GM18502 (cell line): ENCODE measurements at regions not wholly inside any gene's neighbourhood (a gene's known extent, or its start where the extent isn't known, plus 50 kb on each side); places are given as distances from the start of the nearest gene placed in this dataset.
"Not testable (repeated sequence)": the region's sequence is repeated elsewhere in the genome, so short reads cannot be mapped to it uniquely, and the experiment has no call there.

ENCODE experiments used
- ATAC-seq: cut with Tn5 transposase; IDR thresholded peaks from one replicate; pipeline ENCODE4 v1.9.1; 2021; ENCODE audit warnings: mild to moderate bottlenecking; ENCODE audit not compliant: unreplicated experiment, poor library complexity

DNA sequence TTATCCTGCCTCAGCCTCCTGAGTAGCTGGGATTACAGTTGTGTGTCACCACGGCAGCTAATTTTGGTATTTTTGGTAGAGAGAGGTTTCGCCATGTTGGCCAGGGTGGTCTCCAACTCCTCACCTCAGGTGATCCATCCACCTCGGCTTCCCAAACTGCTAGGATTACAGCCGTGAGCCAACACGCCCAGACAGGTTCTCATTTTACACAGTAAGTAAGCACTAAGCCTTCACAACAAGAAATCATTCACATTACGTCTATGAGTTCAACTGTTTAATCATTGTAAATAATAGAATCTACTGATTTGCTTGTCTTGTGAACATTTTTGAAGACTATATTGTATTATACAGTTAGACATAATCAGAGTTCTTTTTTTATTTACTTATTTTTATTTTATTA is 131.5 kb upstream of the LRATD1 start:
- ATAC-seq, result no peak

DNA sequence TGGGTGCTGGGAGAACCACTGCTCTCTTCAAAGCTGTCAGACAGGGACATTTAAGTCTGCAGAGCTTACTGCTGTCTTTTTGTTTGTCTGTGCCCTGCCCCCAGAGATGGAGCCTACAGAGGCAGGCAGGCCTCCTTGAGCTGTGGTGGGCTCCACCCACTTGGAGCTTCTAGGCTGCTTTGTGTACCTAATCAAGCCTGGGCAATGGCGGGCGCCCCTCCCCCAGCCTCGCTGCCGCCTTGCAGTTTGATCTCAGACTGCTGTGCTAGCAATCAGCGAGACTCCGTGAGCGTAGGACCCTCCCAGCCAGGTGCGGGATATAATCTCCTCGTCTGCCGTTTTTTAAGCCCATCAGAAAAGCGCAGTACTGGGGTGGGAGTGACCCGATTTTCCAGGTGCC is 125.6 kb upstream of the LRATD1 start:
- ATAC-seq, result not testable (repeated sequence)

DNA sequence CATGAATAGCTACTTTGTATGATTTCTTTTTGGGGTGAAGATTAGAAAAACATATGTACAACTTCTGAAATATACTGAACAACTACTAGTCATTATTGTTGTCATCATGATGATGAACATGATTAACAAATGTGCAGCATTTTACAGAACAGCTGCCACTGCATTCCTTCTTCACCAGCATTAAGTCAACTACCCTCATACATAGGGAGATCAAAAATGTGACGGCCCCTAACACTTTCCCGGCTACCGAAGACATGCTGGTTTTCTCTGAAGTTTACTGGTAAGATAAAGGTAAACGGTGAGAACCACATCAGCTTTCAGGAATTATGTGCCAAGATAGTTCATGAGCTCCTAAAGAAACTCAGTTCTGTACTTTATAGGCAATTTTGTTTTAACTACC is 121.0 kb upstream of the LRATD1 start:
- ATAC-seq, result no peak

DNA sequence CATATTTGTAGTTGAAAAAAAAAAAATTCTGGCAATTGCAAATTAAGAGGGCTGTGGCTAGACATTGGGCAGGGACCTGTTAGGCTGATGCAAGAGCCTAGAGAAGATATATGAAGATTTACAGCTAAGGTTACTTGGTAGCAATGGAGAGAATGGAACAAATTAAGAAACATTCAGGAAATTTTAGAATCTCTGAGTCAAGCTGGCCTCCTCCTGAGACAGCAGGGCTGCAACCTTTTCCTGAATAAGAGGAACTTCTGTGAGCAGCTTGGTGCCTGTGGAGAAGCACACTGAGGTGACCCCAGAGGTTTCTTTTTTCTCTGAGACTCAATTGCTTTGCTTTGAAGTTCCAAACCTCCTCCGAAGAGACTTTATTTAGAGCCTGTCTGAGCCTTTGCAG is 118.6 kb upstream of the LRATD1 start:
- no peak for ATAC-seq

DNA sequence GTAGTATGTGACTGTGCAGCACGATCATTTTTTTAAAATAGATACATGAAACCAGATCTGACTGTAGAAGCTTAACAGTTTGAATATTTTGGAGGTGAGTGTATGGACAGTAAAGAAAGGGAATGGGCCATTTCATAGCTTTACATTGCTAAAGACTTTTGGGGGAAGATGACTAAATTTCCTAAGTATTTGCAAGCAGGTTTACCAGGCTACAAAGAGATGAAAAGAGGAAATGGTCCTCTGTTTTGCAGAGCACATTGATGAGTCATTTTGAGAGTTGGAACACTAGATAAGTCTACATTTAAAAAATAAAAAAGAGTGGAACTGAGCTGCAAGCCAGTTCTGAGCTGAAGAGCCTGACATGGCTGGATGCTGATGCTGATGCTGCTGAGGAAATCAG is 115.7 kb upstream of the LRATD1 start:
- no peak for ATAC-seq

DNA sequence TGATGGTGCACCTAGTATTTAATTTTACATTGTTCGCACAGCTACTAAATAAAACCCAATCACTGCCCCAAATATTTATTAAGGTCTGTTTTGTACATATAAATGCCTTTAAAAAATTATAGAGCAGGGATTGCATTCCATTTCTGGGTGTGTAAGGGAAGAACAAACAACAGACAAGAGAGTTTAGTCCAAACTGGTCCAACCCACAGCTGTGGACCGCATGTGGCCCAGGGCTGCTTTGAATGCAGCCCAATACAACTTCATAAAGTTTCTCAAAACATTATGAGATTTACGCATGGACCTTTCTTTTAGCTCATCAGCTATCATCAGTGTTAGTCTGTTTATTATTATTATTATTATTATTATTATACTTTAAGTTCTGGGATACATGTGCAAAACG is 114.8 kb upstream of the LRATD1 start:
- ATAC-seq, result no peak

DNA sequence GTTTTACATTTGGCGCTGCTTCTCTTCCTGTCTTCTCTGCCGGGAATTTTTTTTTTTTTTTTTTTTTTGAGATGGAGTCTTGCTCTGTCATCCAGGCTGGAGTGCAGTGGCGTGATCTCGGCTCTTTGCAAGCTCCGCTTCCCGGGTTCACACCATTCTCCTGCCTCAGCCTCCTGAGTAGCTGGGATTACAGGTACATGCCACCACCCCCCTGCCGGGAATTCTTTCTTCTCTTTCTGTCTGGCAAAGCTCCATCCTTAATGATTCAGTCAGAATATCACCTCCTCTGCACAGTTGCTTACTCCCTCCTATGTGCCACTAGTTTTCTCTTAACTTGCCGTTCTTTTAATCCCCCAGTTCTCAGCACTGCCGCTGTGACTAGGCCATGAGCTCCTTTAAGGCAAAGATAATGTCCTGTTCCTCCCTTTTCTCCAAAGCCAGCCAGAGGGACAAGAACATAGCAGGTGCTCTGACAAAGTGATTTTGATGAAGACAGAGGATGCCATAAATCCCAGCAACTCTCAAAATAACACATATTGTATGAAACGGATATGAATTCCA is 112.1 kb upstream of the LRATD1 start:
- ATAC-seq, result no peak

DNA sequence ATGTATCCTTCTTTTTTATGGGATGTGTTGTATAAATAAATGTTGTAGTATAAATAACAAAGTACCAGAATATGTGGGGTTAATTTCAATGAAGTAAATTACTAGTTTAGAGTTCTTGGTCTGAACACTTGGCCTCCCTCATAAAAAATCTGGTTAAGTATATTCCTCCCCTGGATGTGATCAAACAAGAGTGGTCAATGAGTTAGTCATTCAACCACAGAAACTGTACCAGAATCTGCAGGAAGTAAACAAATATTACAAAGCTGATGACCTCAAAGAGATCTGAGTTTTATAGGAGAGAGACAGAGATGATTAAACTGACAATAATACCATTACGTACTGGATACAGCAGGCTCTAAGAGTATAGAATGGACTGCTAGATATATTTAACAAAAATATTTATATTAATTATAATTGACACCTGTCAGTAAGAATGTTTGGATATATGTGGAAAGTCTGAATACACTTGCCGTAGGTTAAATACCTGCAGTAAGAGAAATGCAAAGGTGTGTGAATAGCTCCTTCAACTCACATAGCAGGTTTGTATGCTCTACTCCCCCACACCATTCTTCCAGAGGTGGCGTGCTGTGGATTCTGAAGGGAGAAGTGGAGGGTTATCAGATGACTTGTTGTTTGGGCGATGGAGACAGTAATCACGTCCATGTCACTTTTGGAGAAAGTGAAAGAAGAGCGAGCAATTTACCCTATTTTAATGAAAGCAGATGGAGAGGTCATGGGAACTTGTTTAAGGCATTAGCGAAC is 108.3 kb upstream of the LRATD1 start:
- ATAC-seq, result no peak

DNA sequence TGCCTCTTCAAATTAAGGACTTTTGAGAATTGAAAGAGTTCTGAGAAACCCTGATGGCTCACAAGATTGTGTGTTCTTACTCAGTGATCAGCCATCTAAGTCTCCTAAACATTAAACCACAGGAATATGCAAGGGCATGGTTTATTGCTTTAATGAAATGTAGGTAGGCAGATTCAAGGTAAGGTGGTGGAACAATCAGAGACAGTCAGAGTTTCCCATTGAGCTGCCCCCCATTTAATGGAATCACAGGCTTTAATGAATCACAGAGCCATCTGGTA is 107.8 kb upstream of the LRATD1 start:
- no peak for ATAC-seq

DNA sequence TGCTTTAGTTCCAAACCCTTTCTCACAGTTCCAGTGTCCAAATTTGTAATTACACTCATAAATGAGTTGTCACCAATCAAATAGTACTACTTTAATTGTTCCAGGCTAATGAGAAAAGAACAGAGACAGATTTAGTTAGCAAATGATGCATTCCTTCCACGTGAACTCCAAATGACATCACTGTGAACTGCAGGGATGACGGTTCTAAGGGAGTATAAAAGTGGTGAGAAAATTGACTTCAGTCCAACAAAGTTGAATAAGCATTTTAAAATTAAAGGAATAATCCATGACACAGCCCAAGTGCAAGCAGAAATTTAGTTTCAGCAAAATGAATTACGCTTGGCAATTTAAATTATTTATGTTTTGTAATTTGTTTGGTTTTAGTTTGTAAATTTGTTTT is 102.0 kb upstream of the LRATD1 start:
- no peak for ATAC-seq

DNA sequence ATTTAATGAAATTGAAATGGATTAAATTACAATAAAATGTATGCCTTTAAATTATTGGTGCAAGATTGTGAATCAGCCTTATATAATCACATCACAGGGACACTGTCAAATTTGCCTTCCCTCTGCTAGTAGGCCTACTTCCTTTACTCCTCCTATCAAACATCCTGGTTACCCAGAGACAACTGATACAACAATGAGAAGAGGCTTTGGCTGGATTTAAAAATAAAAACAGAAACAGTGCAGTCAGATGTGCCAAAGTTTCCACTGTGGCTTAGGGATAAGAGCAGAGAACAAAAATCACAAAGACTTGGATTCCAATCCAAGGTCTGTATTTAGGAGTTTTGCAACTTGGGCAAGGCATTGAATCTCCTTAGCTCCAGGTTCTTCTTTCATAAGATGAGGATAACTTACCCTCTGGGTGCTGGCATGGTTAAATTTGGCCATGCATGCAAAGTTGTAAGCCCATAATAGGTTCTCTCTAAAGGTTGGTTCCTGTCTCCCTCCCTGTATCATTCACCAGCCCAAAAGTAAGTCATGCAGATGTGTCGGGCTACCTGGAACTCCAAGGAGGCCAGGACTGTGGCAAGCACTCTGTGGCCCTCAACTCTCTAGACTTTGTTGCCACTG is 99.3 kb upstream of the LRATD1 start:
- no peak for ATAC-seq

DNA sequence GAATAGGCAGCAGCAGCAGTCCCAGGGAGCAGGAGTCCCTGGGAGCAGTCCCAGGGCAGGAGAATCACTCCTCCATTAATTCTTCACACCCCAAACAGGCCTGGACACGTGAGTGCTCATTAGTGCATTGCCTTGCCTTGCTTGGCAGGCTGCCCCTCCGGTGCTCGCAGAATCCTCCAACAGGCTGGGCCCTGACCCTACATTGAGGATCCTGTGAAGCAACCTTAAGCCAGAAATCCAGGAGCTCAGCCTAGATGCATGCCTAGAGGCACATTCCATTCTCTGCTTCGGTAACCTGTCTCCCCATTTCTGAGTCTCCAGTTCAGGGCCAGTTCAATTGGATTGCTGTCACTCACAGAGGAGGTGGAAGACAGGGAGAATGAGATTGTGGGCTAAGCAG is 97.4 kb upstream of the LRATD1 start:
- no peak for ATAC-seq

DNA sequence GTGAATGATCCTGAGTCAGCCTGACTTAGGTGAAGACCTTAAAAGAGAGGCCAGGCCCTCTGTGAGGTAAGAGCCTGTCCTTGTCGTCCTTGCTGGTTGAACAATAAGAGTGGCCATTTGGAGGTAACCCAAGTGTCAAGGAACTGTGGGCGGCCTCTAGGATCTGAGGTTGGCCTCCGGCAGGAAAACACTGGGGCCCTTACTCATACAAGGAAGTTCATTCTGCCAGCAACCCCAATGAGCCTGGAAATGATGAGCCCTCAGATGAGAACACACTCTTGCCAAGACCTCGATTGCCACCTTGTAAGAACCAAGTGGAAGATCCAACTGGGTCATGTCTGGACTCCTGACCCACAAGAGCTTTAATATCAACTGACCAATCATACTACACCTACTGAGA is 95.5 kb upstream of the LRATD1 start:
- no peak for ATAC-seq

DNA sequence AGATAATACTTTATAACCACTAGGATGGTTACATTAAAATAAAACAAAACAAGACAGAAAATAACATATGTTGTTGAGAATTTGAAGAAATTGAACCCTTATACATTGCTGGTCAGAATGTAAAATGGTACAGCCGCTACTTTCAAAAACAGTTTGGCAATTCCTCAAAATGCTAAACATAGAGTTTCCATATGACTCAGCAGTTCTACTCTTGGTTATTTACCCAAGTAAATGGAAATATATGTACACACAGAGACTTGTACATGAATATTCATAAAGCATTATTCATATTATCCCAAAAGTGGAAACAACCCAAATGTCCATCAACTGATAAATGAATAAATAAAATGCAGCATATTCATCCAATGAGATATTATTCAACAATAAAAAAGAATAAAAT is 92.5 kb upstream of the LRATD1 start:
- no peak for ATAC-seq

DNA sequence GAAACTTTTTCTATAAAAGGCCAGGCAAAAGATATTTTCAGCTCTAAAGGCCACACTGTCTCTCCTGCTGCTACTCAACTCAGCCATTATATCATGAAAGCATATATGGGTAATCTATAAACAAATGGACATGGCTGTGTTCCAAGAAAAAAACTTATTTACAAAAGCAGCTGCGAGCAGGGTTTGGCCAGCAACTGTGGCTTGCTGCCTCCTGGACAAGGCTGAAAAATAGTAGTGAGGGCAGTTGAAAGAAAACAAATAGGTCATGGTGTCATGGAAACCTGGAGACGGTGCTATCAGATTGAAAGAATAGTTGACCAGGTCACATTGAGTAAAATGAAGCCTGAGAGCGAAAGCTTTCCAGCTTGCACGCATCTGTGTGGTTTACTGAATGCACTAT is 89.2 kb upstream of the LRATD1 start:
- no peak for ATAC-seq

DNA sequence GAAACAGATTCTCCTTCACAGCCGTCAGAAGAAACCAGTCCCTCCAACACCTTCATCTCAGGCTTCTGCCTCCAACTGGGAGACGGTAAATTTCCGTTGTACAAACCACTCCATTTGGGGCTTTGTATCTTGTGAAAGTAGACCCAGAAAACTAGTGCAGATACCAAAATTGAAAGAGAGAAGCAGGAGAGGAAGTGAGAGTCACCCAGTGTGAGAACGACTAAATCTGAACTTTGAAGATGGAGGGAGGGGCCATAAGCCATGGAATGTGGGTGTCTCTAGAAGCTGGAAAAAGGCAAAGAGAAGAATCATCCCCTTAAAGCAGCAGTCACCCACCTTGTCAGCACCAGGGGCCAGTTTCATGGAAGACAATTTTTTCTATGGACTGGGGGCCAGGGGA is 88.3 kb upstream of the LRATD1 start:
- no peak for ATAC-seq

DNA sequence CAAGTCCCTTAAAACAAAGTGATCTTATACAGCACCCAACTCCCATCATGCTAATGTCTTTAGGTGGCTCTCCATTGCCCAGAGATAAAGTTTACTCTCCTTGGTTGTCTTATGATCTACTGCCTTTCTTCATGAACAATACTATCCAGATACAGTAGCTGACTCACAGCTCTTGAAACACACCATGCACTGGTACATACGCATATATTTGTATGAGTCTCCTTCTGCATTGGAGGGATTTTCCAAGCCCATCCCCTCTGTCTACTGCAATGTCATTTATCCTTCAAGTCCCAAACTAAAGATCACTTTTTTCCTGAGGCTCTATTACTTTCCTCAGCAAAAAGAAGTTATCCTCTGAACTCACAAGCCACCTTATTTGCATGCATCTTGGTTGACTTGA is 84.7 kb upstream of the LRATD1 start:
- no peak for ATAC-seq

DNA sequence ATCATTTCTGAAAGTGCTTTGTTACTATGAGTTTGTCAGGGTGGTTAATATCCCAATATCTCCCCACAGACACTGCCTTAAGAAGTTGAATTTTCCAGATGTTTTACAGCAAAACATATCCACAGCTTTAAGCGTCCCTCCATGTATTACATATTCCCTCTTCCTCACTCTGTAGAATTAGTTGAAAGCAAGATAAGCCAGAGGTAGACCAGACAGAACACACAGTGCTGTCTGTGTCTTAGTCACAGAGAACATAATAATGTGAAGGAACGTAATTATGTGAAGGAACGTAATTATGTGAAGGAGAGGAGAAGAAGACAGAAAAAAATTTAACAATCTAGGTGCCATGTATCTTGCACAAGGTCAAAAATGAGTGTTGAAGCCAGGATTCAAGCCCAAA is 81.9 kb upstream of the LRATD1 start:
- ATAC-seq, result no peak

DNA sequence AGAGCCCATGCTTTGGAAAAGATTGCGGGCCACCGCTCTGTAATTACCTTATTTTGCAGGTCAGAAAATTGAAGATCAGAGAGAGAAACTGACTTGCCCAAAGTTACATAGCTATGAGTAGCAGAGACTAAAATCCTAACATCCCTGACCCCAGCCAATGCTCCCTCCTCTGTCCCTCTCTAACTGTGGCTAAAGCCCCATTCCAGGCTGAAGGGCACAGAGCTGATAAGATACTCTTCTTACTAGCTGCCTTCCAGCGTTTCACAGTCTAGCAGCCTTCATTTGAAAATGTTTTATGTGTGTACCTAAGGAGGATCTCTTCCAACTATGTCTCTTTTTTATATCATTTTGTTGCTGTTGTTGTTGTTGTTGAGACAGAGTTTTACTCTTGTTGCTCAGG is 81.4 kb upstream of the LRATD1 start:
- ATAC-seq, result no peak

DNA sequence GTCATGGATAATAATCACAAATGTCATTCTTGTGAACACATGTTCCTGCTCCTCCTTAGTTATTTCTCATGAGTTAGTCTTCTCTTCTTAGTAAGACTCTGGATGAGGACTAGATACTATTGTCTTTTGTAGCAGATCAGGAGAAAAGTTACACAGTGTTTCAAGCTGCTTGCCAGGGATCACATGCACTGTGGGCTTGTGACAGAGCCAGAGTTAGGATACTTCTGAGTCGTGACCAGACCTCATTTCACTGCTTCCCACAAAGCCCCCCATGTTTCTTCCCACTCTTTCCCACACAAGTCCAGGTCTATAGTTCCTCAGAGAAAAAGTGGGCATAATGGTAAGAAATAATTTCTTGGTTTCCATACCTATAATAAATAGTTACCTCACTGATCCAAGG is 80.2 kb upstream of the LRATD1 start:
- no peak for ATAC-seq

DNA sequence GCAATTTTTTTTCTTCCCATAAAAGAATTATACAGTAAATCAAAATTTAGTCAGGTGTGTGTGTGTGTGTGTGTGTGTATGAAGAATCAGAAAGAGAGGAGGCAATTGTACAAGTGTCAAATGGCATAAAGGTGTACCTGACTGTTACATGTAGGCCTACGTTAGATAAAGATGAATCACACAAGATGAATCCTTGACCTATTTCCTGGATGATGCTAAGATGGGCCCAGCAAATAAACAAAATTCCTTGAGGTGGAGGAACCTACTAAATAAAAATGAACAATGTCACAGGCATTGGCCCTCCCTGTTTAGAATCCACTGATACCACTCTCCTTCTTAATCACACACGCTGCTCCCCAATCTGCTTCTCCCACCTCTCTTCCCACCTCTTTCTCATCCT is 79.7 kb upstream of the LRATD1 start:
- ATAC-seq, result no peak

DNA sequence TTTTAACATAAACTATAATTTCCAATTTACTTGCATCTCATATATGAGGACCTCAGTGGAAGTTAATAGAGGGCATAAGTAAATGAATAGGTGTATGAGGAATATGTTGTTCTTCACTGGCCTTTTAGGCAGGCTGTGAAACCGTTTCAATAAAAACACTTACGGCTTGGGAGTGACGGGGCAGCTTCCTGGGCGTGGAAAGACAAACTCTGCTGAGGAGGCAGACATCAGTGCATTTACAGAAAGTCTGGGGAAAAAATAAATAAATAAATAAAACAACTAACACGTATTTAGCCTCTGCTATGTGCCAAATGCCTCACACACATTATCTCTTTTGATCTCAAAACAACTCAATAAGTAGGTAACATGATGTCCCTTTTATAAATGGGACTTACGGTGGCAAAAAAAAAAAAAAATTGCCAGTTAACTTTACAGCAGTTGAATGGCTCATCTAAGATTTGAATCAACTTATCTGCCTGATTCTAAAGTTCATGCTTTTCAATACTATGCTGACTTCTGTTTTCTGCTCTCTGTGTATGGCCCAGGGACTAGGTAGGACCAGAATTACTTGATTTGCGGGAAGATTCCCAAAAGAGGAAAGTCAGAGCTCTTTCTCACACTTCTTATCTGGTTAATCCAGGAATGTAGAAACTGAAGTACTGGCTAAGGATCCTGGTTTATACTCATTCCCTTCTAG is 77.5 kb upstream of the LRATD1 start:
- ATAC-seq, result no peak
